ENCODE measurements at regions not wholly inside any gene's neighbourhood (a gene's known extent, or its start where the extent isn't known, plus 50 kb on each side); places are given as distances from the start of the nearest gene placed in this dataset.
"Not testable (repeated sequence)": the region's sequence is repeated elsewhere in the genome, so short reads cannot be mapped to it uniquely, and the experiment has no call there.

DNA sequence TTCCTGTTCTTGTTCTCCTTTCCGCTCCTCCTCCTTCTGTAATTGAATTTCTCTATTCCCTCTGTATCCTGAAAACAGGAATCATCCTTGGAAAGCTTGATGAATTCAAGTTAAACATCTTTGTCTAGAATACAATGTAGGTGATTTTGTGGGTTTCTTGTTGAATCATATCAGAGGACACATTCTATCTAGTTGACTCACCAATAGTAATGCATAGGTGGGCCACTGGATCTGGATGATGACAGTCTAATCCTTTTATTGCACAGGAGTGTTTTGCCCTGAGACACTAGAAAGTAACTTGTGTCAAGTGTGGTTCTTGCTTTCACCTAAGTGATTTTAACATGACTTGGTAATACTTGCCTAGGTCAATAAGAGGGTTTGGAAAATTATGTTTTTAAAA, 164.3 kb downstream of the RFPL4B start:
- DNase-seq (ENCODE audit: low spot score): no peak

- DNase-seq (ENCODE audit: low spot score): no peak
Measured at GRCh38 chr6:112513175-112513574, 166.0 kb downstream of the RFPL4B start.

GRCh38 chr6:112522587-112522986, 175.5 kb downstream of the RFPL4B start:
- DNase-seq (ENCODE audit: low spot score): no peak

DNA sequence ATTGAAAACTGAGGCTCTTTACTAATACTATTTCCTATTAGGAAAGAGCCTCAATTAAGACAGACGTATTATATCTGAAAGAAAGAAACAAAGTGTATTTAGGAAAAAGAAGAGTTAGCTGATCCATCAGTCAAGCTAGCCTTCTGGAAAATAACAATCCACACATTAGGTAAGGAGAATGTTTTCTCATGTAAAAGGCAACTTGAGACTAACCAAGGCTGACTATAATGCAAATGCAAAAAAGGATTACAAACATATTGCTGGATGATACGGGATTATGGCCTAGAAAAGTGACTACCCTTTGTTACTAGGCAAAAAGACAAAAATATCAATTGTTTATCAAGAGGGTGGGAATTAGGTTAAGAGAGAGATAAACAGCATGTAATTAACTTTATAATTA, 176.9 kb downstream of the RFPL4B start:
- DNase-seq (ENCODE audit: low spot score): no peak

DNA sequence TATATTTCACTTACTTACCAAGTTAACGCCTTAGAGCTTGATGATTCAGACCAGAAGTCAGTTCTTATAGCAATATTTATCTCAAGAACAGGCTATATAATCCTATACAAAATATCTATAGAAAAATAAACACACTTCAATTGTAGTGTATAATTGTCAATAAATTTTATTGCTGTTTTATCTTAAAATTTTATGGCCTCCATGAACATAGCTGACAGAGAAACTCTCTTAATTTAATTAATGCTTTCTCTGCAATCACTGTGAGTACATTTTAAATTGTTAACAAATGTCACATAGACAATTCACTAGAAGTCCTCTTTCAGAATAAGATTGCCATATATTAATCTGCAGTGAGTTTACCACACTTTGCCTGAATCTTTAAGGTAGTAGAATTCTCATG, 178.6 kb downstream of the RFPL4B start:
- DNase-seq (ENCODE audit: low spot score): no peak

GRCh38 chr6:112526594-112526993, 179.5 kb downstream of the RFPL4B start:
- no peak for DNase-seq (ENCODE audit: low spot score)

GRCh38 chr6:112528306-112528705, 181.2 kb downstream of the RFPL4B start:
- DNase-seq (ENCODE audit: low spot score): not testable (repeated sequence)

DNA sequence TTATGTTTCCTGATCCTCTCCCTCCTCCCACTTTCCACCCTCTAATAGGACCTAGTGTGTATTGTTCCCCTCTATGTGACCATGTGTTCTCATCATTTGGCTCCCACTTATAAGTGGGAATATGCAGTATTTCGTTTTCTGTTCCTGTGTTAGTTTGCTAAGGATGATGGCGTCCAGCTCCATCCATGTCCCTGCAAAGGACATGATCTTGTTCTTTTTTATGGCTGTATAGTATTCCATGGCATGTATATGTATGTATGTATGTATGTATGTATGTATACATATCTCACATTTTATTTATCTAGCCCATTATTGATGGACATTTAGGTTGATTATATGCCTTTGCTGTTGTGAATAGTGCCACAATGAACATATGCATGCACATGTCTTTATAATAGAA, 188.7 kb downstream of the RFPL4B start:
- no peak for DNase-seq (ENCODE audit: low spot score)

GRCh38 chr6:112539355-112539754, 192.2 kb downstream of the RFPL4B start:
- no peak for DNase-seq (ENCODE audit: low spot score)

DNA sequence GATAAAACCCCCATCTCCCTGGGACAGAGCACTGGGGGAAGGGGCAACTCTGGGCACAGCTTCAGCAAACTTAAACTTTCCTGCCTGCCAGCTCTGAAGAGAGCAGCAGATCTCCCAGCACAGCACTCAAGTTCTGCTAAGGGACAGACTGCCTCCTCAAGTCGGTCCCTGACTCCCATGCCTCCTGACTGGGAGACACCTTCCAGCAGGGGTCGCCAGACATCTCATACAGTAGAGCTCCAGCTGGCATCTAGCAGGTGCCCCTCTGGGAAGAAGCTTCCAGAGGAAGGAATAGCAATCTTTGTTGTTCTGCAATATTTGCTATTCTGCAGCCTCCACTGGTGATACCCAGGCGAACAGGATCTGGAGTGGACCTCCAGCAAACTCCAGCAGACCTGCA, 194.7 kb downstream of the RFPL4B start:
- DNase-seq (ENCODE audit: low spot score): not testable (repeated sequence)

DNA sequence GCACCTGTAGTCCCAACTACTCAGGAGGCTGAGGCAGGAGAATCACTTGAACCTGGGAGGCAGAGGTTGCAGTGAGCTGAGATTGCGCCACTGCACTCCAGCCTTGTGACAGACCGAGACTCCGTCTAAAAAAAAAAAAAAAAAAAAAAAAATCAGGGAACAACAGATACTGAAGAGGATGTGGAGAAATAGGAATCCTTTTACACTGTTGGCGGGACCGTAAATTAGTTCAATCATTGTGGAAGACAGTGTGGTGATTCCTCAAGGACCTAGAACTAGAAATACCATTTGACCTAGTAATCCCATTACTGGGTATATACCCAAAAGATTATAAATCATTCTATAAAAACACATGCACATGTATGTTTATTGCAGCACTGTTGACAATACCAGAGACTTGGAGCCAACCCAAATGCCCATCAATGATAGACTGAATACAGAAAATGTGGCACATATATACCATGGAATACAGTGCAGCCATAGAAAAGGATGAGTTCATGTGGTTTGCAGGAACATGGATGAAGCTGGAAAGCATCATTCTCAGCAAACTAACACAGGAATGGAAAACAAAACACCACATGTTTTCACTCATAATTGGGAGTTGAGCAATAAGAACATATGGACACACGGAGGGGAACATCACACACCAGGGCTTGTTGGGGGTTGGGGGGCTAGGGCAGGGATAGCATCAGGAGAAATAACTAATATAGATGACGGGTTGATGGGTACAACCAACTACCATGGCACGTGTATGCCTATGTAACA, 200.4 kb downstream of the RFPL4B start:
- not testable (repeated sequence) for DNase-seq (ENCODE audit: low spot score)

DNA sequence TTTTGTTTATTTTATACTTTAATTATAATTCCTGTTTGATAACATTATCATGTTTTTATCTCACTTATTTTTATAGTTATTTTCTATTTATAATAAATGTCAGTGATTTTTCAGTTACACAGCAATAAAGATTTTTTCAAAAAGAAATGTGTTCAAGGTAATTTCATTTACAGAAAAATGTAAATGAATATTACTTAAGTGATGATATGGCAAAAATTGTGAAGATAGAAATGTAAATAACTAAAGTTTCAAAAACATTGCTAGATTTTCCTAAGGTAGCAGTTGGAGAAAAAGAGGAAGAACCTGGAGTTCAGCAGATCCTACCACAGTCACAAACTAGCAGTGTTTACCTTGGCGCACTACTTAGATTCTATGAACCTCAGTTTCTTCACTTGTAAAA, 202.6 kb downstream of the RFPL4B start:
- DNase-seq (ENCODE audit: low spot score): no peak

GRCh38 chr6:112557435-112557834, 210.3 kb downstream of the RFPL4B start:
- no peak for DNase-seq (ENCODE audit: low spot score)

DNA sequence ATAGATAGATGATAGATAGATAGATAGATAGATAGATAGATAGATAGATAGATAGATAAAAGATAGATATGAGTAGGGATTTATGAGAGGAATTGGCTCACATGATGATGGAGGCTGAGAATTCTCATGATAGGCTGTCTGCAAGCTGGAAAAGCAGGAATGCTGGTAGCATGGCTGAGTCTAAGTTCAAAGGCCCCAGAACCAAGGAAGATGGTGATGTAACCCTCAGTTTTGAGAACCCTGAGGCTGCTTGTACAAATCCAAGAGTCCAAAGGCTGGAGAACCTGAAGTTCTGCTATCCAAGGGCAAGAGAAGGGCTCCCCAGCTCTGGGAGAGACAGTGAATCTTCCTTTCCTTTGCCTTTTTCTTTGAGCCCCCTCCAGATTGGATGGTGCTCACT, 210.8 kb downstream of the RFPL4B start:
- DNase-seq (ENCODE audit: low spot score): no peak

- no peak for DNase-seq (ENCODE audit: low spot score)
Measured at GRCh38 chr6:112560651-112561050, 213.5 kb downstream of the RFPL4B start.

DNA sequence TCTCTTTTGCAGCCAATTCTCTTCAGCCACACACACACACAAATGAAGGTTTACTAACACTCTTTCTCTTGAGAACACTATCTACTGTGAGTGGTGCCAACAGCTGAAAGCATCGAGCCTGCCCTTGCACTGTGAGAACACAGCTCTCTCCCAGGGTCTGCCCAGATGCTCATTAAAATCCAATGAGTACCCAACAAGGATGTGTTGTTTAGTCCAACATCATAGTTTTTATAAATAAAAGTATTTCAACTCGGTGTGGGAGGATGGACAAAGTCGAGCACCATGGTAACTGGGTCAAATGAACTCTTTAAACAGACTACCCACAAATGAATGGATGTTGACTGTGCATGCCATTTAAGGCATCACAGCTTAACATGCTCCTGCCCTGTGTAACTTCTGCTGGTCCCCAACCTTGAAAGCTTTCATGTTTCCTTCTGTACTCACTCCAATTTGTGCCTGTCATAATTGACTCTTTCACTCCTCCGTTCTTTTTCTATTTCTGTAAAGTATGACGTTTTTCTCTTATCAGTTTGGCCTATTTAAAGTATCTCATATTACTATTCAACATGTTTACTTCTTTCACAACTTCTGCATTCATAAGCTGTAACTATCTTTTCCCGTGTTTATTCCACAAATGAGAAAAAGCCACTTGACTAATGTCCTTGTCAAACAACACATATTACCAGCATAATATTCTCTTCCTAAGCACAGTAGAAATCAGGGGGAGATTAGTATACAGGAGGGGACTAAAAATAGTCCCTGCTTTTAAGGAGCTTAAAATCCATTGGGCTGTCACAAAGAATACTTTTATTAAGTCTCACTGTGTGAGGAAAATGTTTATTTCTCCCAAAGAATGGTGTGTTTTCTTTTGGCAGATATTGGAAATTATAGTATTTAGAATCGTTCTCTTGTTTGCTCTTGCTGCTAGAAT, 215.4 kb downstream of the RFPL4B start:
- DNase-seq (ENCODE audit: low spot score): no peak

- DNase-seq (ENCODE audit: low spot score): no peak
Measured at GRCh38 chr6:112563368-112563767, 216.2 kb downstream of the RFPL4B start.

DNA sequence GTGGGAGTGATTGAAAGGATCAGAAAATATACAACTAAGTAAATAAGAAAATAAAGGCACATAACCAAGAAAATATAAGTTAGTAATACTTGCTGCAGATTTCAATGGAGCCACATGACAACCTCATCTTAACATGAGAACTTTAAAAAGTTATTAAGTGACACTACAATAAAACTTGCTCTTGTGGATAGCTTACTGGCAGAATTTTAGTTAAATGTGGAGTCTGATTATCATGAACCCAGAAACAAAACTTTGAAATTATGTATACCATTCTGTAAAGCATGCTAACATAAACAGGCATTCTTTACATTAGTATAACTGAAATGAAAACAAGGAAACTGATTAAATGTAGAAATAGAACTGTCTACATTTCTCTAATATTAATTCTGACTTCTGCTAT, 220.9 kb downstream of the RFPL4B start:
- DNase-seq (ENCODE audit: low spot score): no peak

GRCh38 chr6:112571488-112572270, 224.5 kb downstream of the RFPL4B start:
- DNase-seq (ENCODE audit: low spot score): no peak

DNA sequence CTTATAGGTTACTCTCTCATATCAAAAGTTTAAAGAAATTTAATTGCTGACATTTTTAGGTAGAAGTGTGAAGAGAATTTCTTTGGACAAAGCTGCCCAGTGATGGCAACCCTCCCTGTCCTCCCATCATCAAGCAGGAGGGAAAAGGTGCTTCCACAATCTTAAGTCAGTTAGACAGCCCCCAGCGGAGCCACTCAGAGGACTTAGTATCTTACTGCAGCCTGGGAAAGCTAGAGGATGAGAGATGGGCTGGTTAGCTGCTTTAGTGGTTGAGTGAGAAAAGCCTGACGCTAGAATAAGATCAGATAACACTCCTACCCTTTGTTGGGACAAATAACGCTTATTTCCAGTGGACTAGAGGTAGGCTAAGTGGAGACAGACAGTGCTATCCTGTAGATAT, 227.1 kb downstream of the RFPL4B start:
- no peak for DNase-seq (ENCODE audit: low spot score)

DNA sequence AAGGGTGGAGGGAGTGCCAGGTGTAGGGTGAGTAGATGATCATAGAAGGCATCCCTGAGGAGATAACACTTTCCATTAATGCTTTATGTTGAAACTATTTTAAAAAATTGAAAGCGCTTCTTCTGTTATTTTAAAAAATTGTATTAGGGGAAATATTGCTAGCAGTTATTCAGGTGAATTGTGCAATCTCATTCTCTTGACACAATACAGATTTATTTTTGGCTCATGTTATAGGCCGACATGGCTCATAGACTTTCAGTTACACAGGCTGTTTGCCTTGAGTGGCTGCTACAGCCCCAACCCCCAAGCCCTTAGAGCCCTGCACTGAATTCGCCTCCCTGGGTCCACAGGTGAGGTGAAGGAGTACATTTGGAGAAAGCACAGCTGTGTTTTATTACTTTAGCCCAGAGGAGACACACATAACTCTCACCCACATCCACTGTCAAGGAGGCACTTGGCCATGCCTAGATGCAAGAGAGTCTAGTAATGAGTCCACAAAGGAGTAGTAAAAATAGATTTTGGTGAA, 228.2 kb downstream of the RFPL4B start:
- no peak for DNase-seq (ENCODE audit: low spot score)

DNA sequence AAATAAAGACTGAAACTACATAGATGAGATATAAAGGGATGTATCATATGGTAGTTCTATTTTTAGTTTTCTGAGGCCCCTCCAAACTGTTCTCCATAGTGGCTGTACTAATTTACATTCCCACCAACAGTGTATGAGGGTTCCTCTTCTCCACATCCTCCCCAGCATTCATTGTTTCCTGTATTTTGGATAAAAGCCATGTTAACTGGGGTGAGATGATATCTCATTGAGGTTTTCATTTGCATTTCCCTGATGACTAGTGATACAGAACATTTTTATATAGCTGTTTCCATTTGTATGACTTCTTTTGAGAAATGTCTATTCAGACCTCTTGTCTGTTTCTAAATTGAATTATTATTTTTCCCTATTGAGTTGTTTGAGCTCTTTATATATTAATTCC, 229.3 kb downstream of the RFPL4B start:
- DNase-seq (ENCODE audit: low spot score): no peak

All from activated CD4-positive, alpha-beta T cell treated with anti-CD3 and anti-CD28 coated beads, Interleukin-2, Interleukin-4, amounts not matched to agents 100 ng/mL and 50 ng/mL, durations not matched to agents 16 hours and 8 hours (primary cell).